Keratinocyte (primary cell): ENCODE measurements at regions not wholly inside any gene's neighbourhood (a gene's known extent, or its start where the extent isn't known, plus 50 kb on each side); places are given as distances from the start of the nearest gene placed in this dataset.

ENCODE experiments used
- DNase-seq: peaks from one replicate; pipeline ENCODE4 v3.0.0-alpha.2; 2011; ENCODE audit warnings: low read depth, missing footprints, low spot score
- FAIRE-seq: peaks from 2 replicates; lab custom pipeline; 2011; peaks lifted over from hg19 to GRCh38; lab: Jason Lieb, UNC
- H2AFZ ChIP-seq: 2 replicates; pipeline ENCODE4 v1.6.0; 2012; ENCODE audit warnings: low read length, control low read depth, inconsistent platforms; ENCODE audit not compliant: control insufficient read depth
- H3K27ac ChIP-seq: 2 replicates; pipeline ENCODE4 v1.5.1; 2011; ENCODE audit warnings: low read length; ENCODE audit not compliant: control insufficient read depth, insufficient read depth
- H3K27me3 ChIP-seq: 3 replicates; pipeline ENCODE4 v1.6.0; 2011; ENCODE audit warnings: low read length; ENCODE audit not compliant: control insufficient read depth, insufficient read depth; ENCODE audit errors: extremely low read depth
- H3K36me3 ChIP-seq, 2 experiments: 2 replicates in 1 of 2; 3 replicates in 1 of 2; pipeline ENCODE4 v1.5.1; 2011; ENCODE audit warnings: low read length in 2 of 2, mild to moderate bottlenecking in 1 of 2; ENCODE audit not compliant: control insufficient read depth in 2 of 2, insufficient read depth in 2 of 2; ENCODE audit errors: extremely low read depth in 1 of 2
- H3K4me1 ChIP-seq: 3 replicates; pipeline ENCODE4 v1.5.1; 2011; ENCODE audit warnings: low read length; ENCODE audit not compliant: control insufficient read depth, insufficient read depth; ENCODE audit errors: extremely low read depth
- H3K4me2 ChIP-seq: 3 replicates; pipeline ENCODE4 v1.6.0; 2011; ENCODE audit warnings: low read depth, low read length; ENCODE audit not compliant: control insufficient read depth, insufficient read depth; ENCODE audit errors: extremely low read depth
- H3K4me3 ChIP-seq, 3 experiments: fragments of 200-600 bp in 1 of 3; sonication (generic) in 1 of 3; 2 replicates in 2 of 3; 3 replicates in 1 of 3; pipeline ENCODE4 v1.5.1; 2011 to 2016; ENCODE audit warnings: low read length in 3 of 3, mild to moderate bottlenecking in 3 of 3, control low read depth in 2 of 3, inconsistent platforms in 1 of 3, low read depth in 1 of 3, mixed read lengths in 1 of 3, mixed run types in 1 of 3, moderate library complexity in 1 of 3; ENCODE audit not compliant: control insufficient read depth in 2 of 3, insufficient read depth in 2 of 3; ENCODE audit errors: extremely low read depth in 1 of 3
- H3K79me2 ChIP-seq: 2 replicates; pipeline ENCODE4 v1.6.0; 2012; ENCODE audit warnings: low read length; ENCODE audit not compliant: control insufficient read depth, insufficient read depth
- H3K9ac ChIP-seq: 3 replicates; pipeline ENCODE4 v1.6.0; 2011; ENCODE audit warnings: low read length; ENCODE audit not compliant: control insufficient read depth, insufficient read depth; ENCODE audit errors: extremely low read depth
- H3K9me1 ChIP-seq: 3 replicates; pipeline ENCODE4 v1.6.0; 2011; ENCODE audit warnings: low read length; ENCODE audit not compliant: control insufficient read depth, insufficient read depth; ENCODE audit errors: extremely low read depth
- H3K9me3 ChIP-seq: 2 replicates; pipeline ENCODE4 v1.5.1; 2012; ENCODE audit warnings: low read depth, low read length; ENCODE audit not compliant: control insufficient read depth
- H4K20me1 ChIP-seq: 3 replicates; pipeline ENCODE4 v1.6.0; 2011; ENCODE audit warnings: low read length; ENCODE audit not compliant: control insufficient read depth, insufficient read depth; ENCODE audit errors: extremely low read depth
- EZH2 ChIP-seq: IDR thresholded peaks from one replicate; pipeline ENCODE4 v1.6.1; 2012; ENCODE audit warnings: inconsistent platforms, mild to moderate bottlenecking, low read length, moderate library complexity
- dilution Hi-C: fragments of 300-500 bp; cut with MboI; formaldehyde crosslinking; loops from one replicate; pipeline ENCODE4 v1.7.0; 2020; ENCODE audit warnings: low sequenced_read_pairs; ENCODE audit not compliant: extremely low pct_ligation_motif_present
- TF ChIP-seq, protein P1 (sequence below), 3 experiments: IDR thresholded peaks in 1 of 3; conservative IDR thresholded peaks in 1 of 3; optimal IDR thresholded peaks in 1 of 3; 2 replicates in 2 of 3; 3 replicates in 1 of 3; pipeline versions ENCODE3 to v1.5.1; 2011; ENCODE audit warnings: low read length in 3 of 3, mild to moderate bottlenecking in 3 of 3, moderate library complexity in 2 of 3, control low read depth in 1 of 3, inconsistent platforms in 1 of 3; ENCODE audit not compliant: insufficient read depth in 2 of 3; ENCODE audit errors: extremely low read depth in 1 of 3

- H2AFZ ChIP-seq = no peak overlapping the region
- H4K20me1 ChIP-seq = no peaks in the 10 kb centered on the region
- H3K4me1 ChIP-seq = no peaks in the 10 kb centered on the region
- H3K27ac ChIP-seq = no peak overlapping the region
- DNase-seq (no peak), FAIRE-seq (no peak)
- no peak overlapping the region for H3K4me2 ChIP-seq
- no peak overlapping the region for H3K4me3 ChIP-seq
- no peaks in the 10 kb centered on the region for H3K9me1 ChIP-seq
- no peaks in the 10 kb centered on the region for H3K9me3 ChIP-seq
- TF ChIP-seq, protein P1, sequence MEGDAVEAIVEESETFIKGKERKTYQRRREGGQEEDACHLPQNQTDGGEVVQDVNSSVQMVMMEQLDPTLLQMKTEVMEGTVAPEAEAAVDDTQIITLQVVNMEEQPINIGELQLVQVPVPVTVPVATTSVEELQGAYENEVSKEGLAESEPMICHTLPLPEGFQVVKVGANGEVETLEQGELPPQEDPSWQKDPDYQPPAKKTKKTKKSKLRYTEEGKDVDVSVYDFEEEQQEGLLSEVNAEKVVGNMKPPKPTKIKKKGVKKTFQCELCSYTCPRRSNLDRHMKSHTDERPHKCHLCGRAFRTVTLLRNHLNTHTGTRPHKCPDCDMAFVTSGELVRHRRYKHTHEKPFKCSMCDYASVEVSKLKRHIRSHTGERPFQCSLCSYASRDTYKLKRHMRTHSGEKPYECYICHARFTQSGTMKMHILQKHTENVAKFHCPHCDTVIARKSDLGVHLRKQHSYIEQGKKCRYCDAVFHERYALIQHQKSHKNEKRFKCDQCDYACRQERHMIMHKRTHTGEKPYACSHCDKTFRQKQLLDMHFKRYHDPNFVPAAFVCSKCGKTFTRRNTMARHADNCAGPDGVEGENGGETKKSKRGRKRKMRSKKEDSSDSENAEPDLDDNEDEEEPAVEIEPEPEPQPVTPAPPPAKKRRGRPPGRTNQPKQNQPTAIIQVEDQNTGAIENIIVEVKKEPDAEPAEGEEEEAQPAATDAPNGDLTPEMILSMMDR (optimal IDR thresholded peaks at IDR 0.05 in 1 of 3, IDR thresholded peaks at IDR 0.05 in 1 of 3, conservative IDR thresholded peaks at IDR 0.05 in 1 of 3; ENCODE audit: extremely low read depth in 1 of 3, insufficient read depth in 2 of 3, low read length in 3 of 3) = no peak
- TF ChIP-seq EZH2 = no peak
- H3K9ac ChIP-seq = no peak overlapping the region
- H3K36me3 ChIP-seq = no peaks in the 10 kb centered on the region
- H3K79me2 ChIP-seq = no peaks in the 10 kb centered on the region
- no peaks in the 10 kb centered on the region for H3K27me3 ChIP-seq
- dilution Hi-C loops = no loop called here
Measured at GRCh38 chr11:46220313-46220712, 57.1 kb upstream of the CREB3L1 start.

- dilution Hi-C loops = no loop called here
- TF ChIP-seq, protein P1 (optimal IDR thresholded peaks at IDR 0.05 in 1 of 3, IDR thresholded peaks at IDR 0.05 in 1 of 3, conservative IDR thresholded peaks at IDR 0.05 in 1 of 3; ENCODE audit: extremely low read depth in 1 of 3, insufficient read depth in 2 of 3, low read length in 3 of 3) = no peak
- Histone ChIP-seq H3K9me3 (no peaks in the 10 kb centered on the region), H2AFZ (no peak overlapping the region), H3K9me1 (no peaks in the 10 kb centered on the region), H3K4me1 (no peaks in the 10 kb centered on the region), H3K36me3 (no peaks in the 10 kb centered on the region), H3K4me3 (no peak overlapping the region), H3K9ac (no peak overlapping the region), H3K27me3 (no peaks in the 10 kb centered on the region), H3K27ac (no peak overlapping the region), H3K4me2 (no peak overlapping the region), H3K79me2 (no peaks in the 10 kb centered on the region), H4K20me1 (no peaks in the 10 kb centered on the region)
- DNase-seq (no peak), FAIRE-seq (no peak)
Measured at GRCh38 chr11:46216765-46217089, 60.7 kb upstream of the CREB3L1 start.
